DND-41 (cell line): ENCODE measurements at regions not wholly inside any gene's neighbourhood (a gene's known extent, or its start where the extent isn't known, plus 50 kb on each side); places are given as distances from the start of the nearest gene placed in this dataset.
A peak's percentile ranks its signal among the peaks of the same experiment; 100 is the strongest.

ENCODE experiments used
- ATAC-seq: fragments of 200-7000 bp; cut with Tn5 transposase; 3 replicates; pipeline ENCODE4 v1.9.1; 2021; ENCODE audit warnings: low read depth; ENCODE audit not compliant: insufficient read depth
- DNase-seq: peaks from one replicate; pipeline ENCODE4 v3.0.0-alpha.2; 2020
- H2AFZ ChIP-seq: 2 replicates; pipeline ENCODE4 v1.6.0; 2012; ENCODE audit warnings: low read depth, low read length
- H3K27ac ChIP-seq: 2 replicates; pipeline ENCODE4 v1.5.1; 2012; ENCODE audit warnings: low read length, inconsistent platforms
- H3K27me3 ChIP-seq: fragments of 200-600 bp; sonication (generic); 2 replicates; pipeline ENCODE4 v1.6.0; 2012; ENCODE audit warnings: low read length, mild to moderate bottlenecking, inconsistent platforms; ENCODE audit not compliant: insufficient read depth, poor library complexity
- H3K36me3 ChIP-seq: 2 replicates; pipeline ENCODE4 v1.5.1; 2012; ENCODE audit warnings: low read length, inconsistent platforms; ENCODE audit not compliant: insufficient read depth
- H3K4me1 ChIP-seq: 2 replicates; pipeline ENCODE4 v1.5.1; 2012; ENCODE audit warnings: mild to moderate bottlenecking, low read length; ENCODE audit not compliant: insufficient read depth
- H3K4me2 ChIP-seq: 2 replicates; pipeline ENCODE4 v1.6.0; 2012; ENCODE audit warnings: mild to moderate bottlenecking, moderate library complexity, low read length, inconsistent platforms; ENCODE audit not compliant: insufficient read depth
- H3K4me3 ChIP-seq, 2 experiments: fragments of 200-600 bp in 1 of 2; shearing (Covaris generic) in 1 of 2; 2 replicates each; pipeline ENCODE4 v1.5.1; 2012 to 2016; ENCODE audit warnings: inconsistent platforms in 2 of 2, low read length in 2 of 2, mild to moderate bottlenecking in 2 of 2, low read depth in 1 of 2, moderate library complexity in 1 of 2
- H3K79me2 ChIP-seq: 2 replicates; pipeline ENCODE4 v1.6.0; 2012; ENCODE audit warnings: low read length, inconsistent platforms; ENCODE audit not compliant: insufficient read depth
- H3K9ac ChIP-seq: 2 replicates; pipeline ENCODE4 v1.6.0; 2012; ENCODE audit warnings: low read depth, mild to moderate bottlenecking, inconsistent platforms, low read length, moderate library complexity
- H3K9me3 ChIP-seq: 2 replicates; pipeline ENCODE4 v1.5.1; 2012; ENCODE audit warnings: low read length, moderate library complexity, mild to moderate bottlenecking, inconsistent platforms; ENCODE audit not compliant: insufficient read depth, severe bottlenecking
- H4K20me1 ChIP-seq: 2 replicates; pipeline ENCODE4 v1.6.0; 2012; ENCODE audit warnings: low read length; ENCODE audit not compliant: insufficient read depth
- CTCF ChIP-seq: IDR thresholded peaks from 2 replicates; pipeline ENCODE4 v1.5.1; 2012; ENCODE audit warnings: borderline replicate concordance, low read length, moderate library complexity, mild to moderate bottlenecking; ENCODE audit not compliant: poor library complexity, severe bottlenecking; ENCODE audit errors: extremely low read depth
- EZH2 ChIP-seq: IDR thresholded peaks from 3 replicates; pipeline ENCODE4 v1.6.1; 2012; ENCODE audit warnings: borderline replicate concordance, low read depth, mild to moderate bottlenecking, moderate library complexity, low read length, inconsistent platforms; ENCODE audit not compliant: severe bottlenecking

- H4K20me1 ChIP-seq: no peaks in the 10 kb centered on the region
- peak; percentile 36 for DNase-seq
- H3K36me3 ChIP-seq: no peaks in the 10 kb centered on the region
- H3K27me3 ChIP-seq: no peaks in the 10 kb centered on the region
- H2AFZ ChIP-seq: no peak overlapping the region
- H3K4me3 ChIP-seq: no peak overlapping the region
- H3K9ac ChIP-seq: no peak overlapping the region
- no peak overlapping the region for H3K27ac ChIP-seq
- H3K79me2 ChIP-seq: no peaks in the 10 kb centered on the region
- TF ChIP-seq CTCF: no peak
- TF ChIP-seq EZH2: no peak
- no peak overlapping the region for H3K4me2 ChIP-seq
- peak; percentile 37; the same call in 2 of the 3 replicates for ATAC-seq
- no peaks in the 10 kb centered on the region for H3K9me3 ChIP-seq
- peaks cover 22% of the 10 kb centered on the region for H3K4me1 ChIP-seq
Measured at GRCh38 chr3:72258361-72259141, 473.6 kb upstream of the PROK2 start.

DNA sequence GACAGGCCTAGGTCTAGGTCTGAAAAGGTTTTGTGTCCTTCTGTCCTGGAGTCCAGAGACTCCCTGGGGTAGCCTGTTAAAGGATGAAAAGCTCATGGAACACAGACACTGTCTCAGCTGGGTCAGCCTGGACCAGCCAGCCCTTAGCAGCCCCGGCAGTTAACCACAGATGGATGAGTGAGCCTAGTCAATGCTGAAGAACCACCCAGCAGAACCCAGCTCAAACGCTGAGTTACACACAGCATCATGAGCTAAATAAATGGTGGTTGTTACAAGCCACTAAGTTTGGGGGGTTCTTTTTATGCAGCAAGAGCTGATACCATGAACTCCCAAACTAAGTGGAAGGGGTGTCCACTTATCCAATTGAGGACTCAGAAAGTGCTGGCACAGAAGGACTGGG lies 472.8 kb upstream of the PROK2 start:
- Histone ChIP-seq H4K20me1 (no peaks in the 10 kb centered on the region), H3K79me2 (no peaks in the 10 kb centered on the region), H2AFZ (no peak overlapping the region), H3K36me3 (no peaks in the 10 kb centered on the region), H3K4me1 (peaks cover 22% of the 10 kb centered on the region), H3K27ac (no peak overlapping the region), H3K4me3 (no peak overlapping the region), H3K9ac (no peak overlapping the region), H3K4me2 (no peak overlapping the region), H3K27me3 (no peaks in the 10 kb centered on the region), H3K9me3 (no peaks in the 10 kb centered on the region)
- ATAC-seq (no peak), DNase-seq (no peak)
- TF ChIP-seq CTCF: no peak
- no peak for TF ChIP-seq EZH2

GRCh38 chr3:72257203-72257602 lies 472.3 kb upstream of the PROK2 start:
- Histone ChIP-seq H3K27ac (no peak overlapping the region), H3K4me1 (peaks cover 22% of the 10 kb centered on the region), H3K79me2 (no peaks in the 10 kb centered on the region), H3K36me3 (no peaks in the 10 kb centered on the region), H3K4me3 (no peak overlapping the region), H3K9ac (no peak overlapping the region), H2AFZ (no peak overlapping the region), H3K9me3 (no peaks in the 10 kb centered on the region), H4K20me1 (no peaks in the 10 kb centered on the region), H3K4me2 (no peak overlapping the region), H3K27me3 (no peaks in the 10 kb centered on the region)
- ATAC-seq (no peak), DNase-seq (no peak)
- TF ChIP-seq EZH2 (no peak), CTCF (no peak)
